Uterus (tissue), 3 donors: ENCODE measurements at regions not wholly inside any gene's neighbourhood (a gene's known extent, or its start where the extent isn't known, plus 50 kb on each side); places are given as distances from the start of the nearest gene placed in this dataset.

Experiments used
- DNase-seq, 2 donors: peaks; one replicate each; pipeline ENCODE4 v3.0.0-alpha.2; 2019 to 2020
- H3K27ac ChIP-seq, 2 donors: fragments of 200-600 bp; sonication (generic); 1 replicate in 1 of 2; 2 replicates in 1 of 2; pipeline ENCODE4 v1.5.1; 2016 to 2018
- H3K27me3 ChIP-seq, 2 donors: fragments of 200-600 bp; sonication (generic); one replicate each; pipeline ENCODE4 v1.5.1; 2018 to 2019; ENCODE audit warnings: control low read depth in 1 of 2
- H3K36me3 ChIP-seq, 2 donors: fragments of 200-600 bp; sonication (generic); one replicate each; pipeline ENCODE4 v1.5.1; 2019; ENCODE audit warnings: control low read depth in 1 of 2
- H3K4me1 ChIP-seq, 2 donors: fragments of 200-600 bp; sonication (generic); one replicate each; pipeline ENCODE4 v1.5.1; 2018 to 2019; ENCODE audit warnings: control low read depth in 1 of 2
- H3K4me3 ChIP-seq, 2 donors: fragments of 200-600 bp; sonication (generic); 1 replicate in 1 of 2; 2 replicates in 1 of 2; pipeline ENCODE4 v1.5.1; 2018 to 2019; ENCODE audit warnings: mild to moderate bottlenecking in 1 of 2
- H3K9me3 ChIP-seq, 2 donors: fragments of 200-600 bp; sonication (generic); one replicate each; pipeline ENCODE4 v1.5.1; 2019; ENCODE audit warnings: control low read depth in 1 of 2
- CTCF ChIP-seq, 4 experiments: fragments of 200-600 bp in 2 of 4; fragments of 450-650 bp in 2 of 4; sonication (generic) in 2 of 4; IDR thresholded peaks; one replicate each; pipeline ENCODE4 v1.5.1; 2016 to 2019; ENCODE audit warnings: antibody characterized with exemption in 4 of 4, mild to moderate bottlenecking in 2 of 4, moderate library complexity in 1 of 4
- POLR2A ChIP-seq, 2 donors: fragments of 450-650 bp; IDR thresholded peaks; one replicate each; pipeline ENCODE4 v1.6.1; 2016; ENCODE audit warnings: antibody characterized with exemption in 2 of 2, mild to moderate bottlenecking in 1 of 2, moderate library complexity in 1 of 2
- intact Hi-C: fragments of 100-400 bp; cut with DNase I; formaldehyde crosslinking; loops from one replicate; pipeline ENCODE4 v1.15.1; 2023; ENCODE audit warnings: low total_unique reads
- donor health status: DM: yes; HTN: yes; CAD: no.

- intact Hi-C loops = no loop called here
Measured at GRCh38 chr1:104905322-104905721, 1155.6 kb downstream of the AMY1C start.

GRCh38 chr1:104906141-104906540 lies 1156.4 kb downstream of the AMY1C start:
- intact Hi-C loops = no loop called here
- TF ChIP-seq CTCF (IDR thresholded peaks at IDR 0.05) (no peak), POLR2A (IDR thresholded peaks at IDR 0.05) (no peak)

More at GRCh38 chr1:104905322-104905721, 1155.6 kb downstream of the AMY1C start:
- Histone ChIP-seq H3K27me3 (no peaks in the 10 kb centered on the region), H3K4me3 (no peak overlapping the region), H3K9me3 (no peaks in the 10 kb centered on the region), H3K36me3 (no peaks in the 10 kb centered on the region), H3K4me1 (no peaks in the 10 kb centered on the region), H3K27ac (no peak overlapping the region)
- TF ChIP-seq POLR2A (IDR thresholded peaks at IDR 0.05) (no peak), CTCF (IDR thresholded peaks at IDR 0.05) (no peak)
- no peak for DNase-seq

DNA sequence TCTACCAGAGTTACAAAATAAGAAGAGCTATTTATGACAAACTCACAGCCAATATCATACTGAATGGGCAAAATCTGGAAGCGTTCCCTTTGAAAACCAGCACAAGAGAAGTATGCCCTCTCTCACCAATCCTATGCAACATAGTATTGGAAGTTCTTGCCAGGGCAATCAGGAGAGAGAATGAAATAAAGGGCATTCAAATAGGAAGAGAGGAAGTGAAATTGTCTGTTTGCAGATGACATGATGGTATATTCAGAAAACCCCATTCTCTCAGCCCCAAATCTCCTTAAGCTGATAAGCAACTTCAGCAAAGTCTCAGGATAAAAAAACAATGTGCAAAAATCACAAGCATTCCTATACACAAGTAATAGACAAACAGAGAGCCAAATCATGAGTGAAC lies 1169.5 kb downstream of the AMY1C start:
- TF ChIP-seq POLR2A (IDR thresholded peaks at IDR 0.05) (no peak), CTCF (IDR thresholded peaks at IDR 0.05) (no peak)
- Histone ChIP-seq H3K4me1 (no peaks in the 10 kb centered on the region), H3K36me3 (no peaks in the 10 kb centered on the region), H3K27me3 (no peaks in the 10 kb centered on the region), H3K4me3 (no peak overlapping the region), H3K9me3 (no peaks in the 10 kb centered on the region), H3K27ac (no peak overlapping the region)
- intact Hi-C loops = no loop called here
- no peak for DNase-seq

More at GRCh38 chr1:104906141-104906540, 1156.4 kb downstream of the AMY1C start:
- no peaks in the 10 kb centered on the region for H3K4me1 ChIP-seq
- H3K4me3 ChIP-seq = no peak overlapping the region
- H3K36me3 ChIP-seq = no peaks in the 10 kb centered on the region
- H3K27ac ChIP-seq = no peak overlapping the region
- no peaks in the 10 kb centered on the region for H3K27me3 ChIP-seq
- no peaks in the 10 kb centered on the region for H3K9me3 ChIP-seq
- DNase-seq = no peak

GRCh38 chr1:104921525-104921924 lies 1171.8 kb downstream of the AMY1C start:
- no peaks in the 10 kb centered on the region for H3K9me3 ChIP-seq
- H3K27me3 ChIP-seq = no peaks in the 10 kb centered on the region
- no peaks in the 10 kb centered on the region for H3K4me1 ChIP-seq
- H3K4me3 ChIP-seq = no peak overlapping the region
- H3K36me3 ChIP-seq = no peaks in the 10 kb centered on the region
- DNase-seq = no peak
- TF ChIP-seq CTCF (IDR thresholded peaks at IDR 0.05) (no peak), POLR2A (IDR thresholded peaks at IDR 0.05) (no peak)
- H3K27ac ChIP-seq = no peak overlapping the region
- intact Hi-C loops = no loop called here

DNA sequence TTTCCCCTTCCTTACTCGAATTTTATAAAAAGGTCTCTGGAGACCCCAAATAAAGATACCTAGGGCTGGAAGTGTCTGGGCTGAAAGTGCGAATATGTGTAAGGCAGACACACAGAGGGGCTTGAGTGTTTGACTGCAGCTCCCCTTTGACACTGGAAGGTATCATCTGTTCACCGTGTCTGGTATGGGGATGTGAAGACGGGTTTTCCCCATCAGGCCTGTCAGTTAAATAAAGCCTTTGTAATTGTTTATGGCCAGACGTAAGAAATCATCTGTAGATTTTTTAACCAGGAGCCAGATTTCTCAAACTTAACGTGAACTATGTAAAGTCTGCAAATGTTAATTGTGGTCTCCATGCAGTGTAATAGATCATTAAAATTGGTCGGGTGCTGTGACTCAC lies 1173.4 kb downstream of the AMY1C start:
- H3K9me3 ChIP-seq = no peaks in the 10 kb centered on the region
- H3K27me3 ChIP-seq = no peaks in the 10 kb centered on the region

More for the DNA sequence above, 1173.4 kb downstream of the AMY1C start:
- Histone ChIP-seq H3K4me3 (no peak overlapping the region), H3K27ac (no peak overlapping the region), H3K36me3 (no peaks in the 10 kb centered on the region), H3K4me1 (no peaks in the 10 kb centered on the region)
- TF ChIP-seq CTCF (IDR thresholded peaks at IDR 0.05) = no peak
- no peak for TF ChIP-seq POLR2A (IDR thresholded peaks at IDR 0.05)
- no peak for DNase-seq
- intact Hi-C loops = no loop called here
